ENCODE measurements at regions not wholly inside any gene's neighbourhood (a gene's known extent, or its start where the extent isn't known, plus 50 kb on each side); places are given as distances from the start of the nearest gene placed in this dataset.

DNA sequence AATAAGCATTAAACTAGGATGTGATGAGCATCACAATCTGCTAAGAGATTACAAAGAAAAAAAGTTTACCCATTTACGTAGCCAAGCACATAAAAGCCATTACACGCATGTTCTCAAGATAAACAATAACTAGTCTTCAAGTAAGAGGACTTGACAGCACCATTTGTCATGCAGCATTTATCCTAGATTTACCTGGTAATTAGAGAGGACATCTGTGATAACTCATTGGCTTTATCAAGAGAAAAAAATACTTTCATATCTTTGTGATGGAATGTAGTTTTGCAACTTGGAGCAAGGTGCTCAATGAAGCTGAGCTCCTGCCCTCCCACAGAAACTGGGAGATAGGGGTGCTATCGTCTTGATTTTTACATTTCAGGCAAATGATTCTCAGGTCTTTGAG lies 1023.7 kb downstream of the FSCB start (continued):
- TF ChIP-seq ZNF341 (tag by site-specific recombination; IDR thresholded peaks at IDR 0.05; ENCODE audit: low read depth) = no peak
- TF ChIP-seq ZNF585B (tag by site-specific recombination; IDR thresholded peaks at IDR 0.05) = no peak
- no peak for TF ChIP-seq ZBTB21 (tag by site-specific recombination; IDR thresholded peaks at IDR 0.05)

GRCh38 chr14:43481864-43482263 lies 1025.2 kb downstream of the FSCB start:
- POLR2A ChIA-PET = no interaction called here
- Histone ChIP-seq H3K36me3 (ENCODE audit: control insufficient read depth in 2 of 2, insufficient read depth in 1 of 2, low read length in 2 of 2) (no peaks in the 10 kb centered on the region), H3K9me3 (ENCODE audit: control insufficient read depth, insufficient read depth, low read depth, low read length) (no peaks in the 10 kb centered on the region), H3K27ac (ENCODE audit: extremely low read depth, low read depth, low read length) (no peak overlapping the region), H3K4me3 (ENCODE audit: low read depth, low read length) (no peak overlapping the region), H3K4me1 (ENCODE audit: control insufficient read depth, insufficient read depth, low read length) (no peaks in the 10 kb centered on the region)
- CTCF ChIA-PET = no interaction called here
- no peak for TF ChIP-seq ZNF324 (tag by site-specific recombination; IDR thresholded peaks at IDR 0.05)
- TF ChIP-seq ZXDB (tag by site-specific recombination; IDR thresholded peaks at IDR 0.05) = no peak
- TF ChIP-seq ZNF843 (tag by site-specific recombination; IDR thresholded peaks at IDR 0.05) = no peak
- no peak for TF ChIP-seq ZNF777 (tag by site-specific recombination; IDR thresholded peaks at IDR 0.05; ENCODE audit: borderline replicate concordance)
- no peak for TF ChIP-seq ZNF426 (tag by site-specific recombination; IDR thresholded peaks at IDR 0.05)
- no peak for TF ChIP-seq ZNF362 (tag by site-specific recombination; IDR thresholded peaks at IDR 0.05)

DNA sequence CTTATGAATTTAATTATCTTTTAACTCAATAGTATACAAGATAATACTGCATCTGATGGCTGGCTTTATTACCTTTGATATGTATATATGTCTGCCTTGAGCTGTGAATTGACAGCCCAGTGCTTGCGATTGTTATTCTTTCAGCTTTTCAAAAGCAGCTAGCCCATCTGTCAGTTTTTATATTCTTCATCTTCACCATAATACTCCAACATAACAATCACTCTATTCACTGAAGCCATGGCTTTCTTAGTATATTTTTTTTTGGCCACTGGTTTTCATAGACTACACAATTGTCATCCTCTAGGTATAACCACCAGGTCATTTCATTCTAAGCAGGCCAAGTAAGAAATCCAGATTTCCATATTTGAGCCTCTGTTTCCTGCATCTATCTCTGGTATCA lies 1026.1 kb downstream of the FSCB start:
- POLR2A ChIA-PET = no interaction called here
- no peak overlapping the region for H3K4me3 ChIP-seq (ENCODE audit: low read depth, low read length)
- no peak overlapping the region for H3K27ac ChIP-seq (ENCODE audit: extremely low read depth, low read depth, low read length)
- CTCF ChIA-PET = no interaction called here
- no peaks in the 10 kb centered on the region for H3K4me1 ChIP-seq (ENCODE audit: control insufficient read depth, insufficient read depth, low read length)
- no peaks in the 10 kb centered on the region for H3K9me3 ChIP-seq (ENCODE audit: control insufficient read depth, insufficient read depth, low read depth, low read length)
- TF ChIP-seq ZFP69B (tag by site-specific recombination; IDR thresholded peaks at IDR 0.05) (no peak), MEIS1 (CRISPR knock-in tag; IDR thresholded peaks at IDR 0.05; ENCODE audit: borderline replicate concordance) (no peak), ZNF558 (tag by site-specific recombination; IDR thresholded peaks at IDR 0.05) (no peak), ZNF837 (tag by site-specific recombination; IDR thresholded peaks at IDR 0.05) (no peak), ZSCAN16 (tag by site-specific recombination; IDR thresholded peaks at IDR 0.05) (no peak), ZNF10 (tag by site-specific recombination; IDR thresholded peaks at IDR 0.05) (no peak), ZNF37A (tag by site-specific recombination; IDR thresholded peaks at IDR 0.05) (no peak), ZNF768 (tag by site-specific recombination; IDR thresholded peaks at IDR 0.05) (no peak), KLF16 (tag by site-specific recombination; IDR thresholded peaks at IDR 0.05) (no peak), ZNF654 (tag by site-specific recombination; IDR thresholded peaks at IDR 0.05; ENCODE audit: low read depth) (no peak), ZNF112 (tag by site-specific recombination; IDR thresholded peaks at IDR 0.05) (no peak), ZSCAN5A (tag by site-specific recombination; IDR thresholded peaks at IDR 0.05) (no peak), ZNF776 (tag by site-specific recombination; IDR thresholded peaks at IDR 0.05; ENCODE audit: borderline replicate concordance) (no peak), ZNF140 (tag by site-specific recombination; IDR thresholded peaks at IDR 0.05) (no peak), SCRT1 (tag by site-specific recombination; IDR thresholded peaks at IDR 0.05; ENCODE audit: borderline replicate concordance) (no peak), ZNF658 (tag by site-specific recombination; IDR thresholded peaks at IDR 0.05) (no peak), ZSCAN18 (tag by site-specific recombination; IDR thresholded peaks at IDR 0.05) (no peak), ZNF785 (tag by site-specific recombination; IDR thresholded peaks at IDR 0.05) (no peak)
- TF ChIP-seq, protein P1, sequence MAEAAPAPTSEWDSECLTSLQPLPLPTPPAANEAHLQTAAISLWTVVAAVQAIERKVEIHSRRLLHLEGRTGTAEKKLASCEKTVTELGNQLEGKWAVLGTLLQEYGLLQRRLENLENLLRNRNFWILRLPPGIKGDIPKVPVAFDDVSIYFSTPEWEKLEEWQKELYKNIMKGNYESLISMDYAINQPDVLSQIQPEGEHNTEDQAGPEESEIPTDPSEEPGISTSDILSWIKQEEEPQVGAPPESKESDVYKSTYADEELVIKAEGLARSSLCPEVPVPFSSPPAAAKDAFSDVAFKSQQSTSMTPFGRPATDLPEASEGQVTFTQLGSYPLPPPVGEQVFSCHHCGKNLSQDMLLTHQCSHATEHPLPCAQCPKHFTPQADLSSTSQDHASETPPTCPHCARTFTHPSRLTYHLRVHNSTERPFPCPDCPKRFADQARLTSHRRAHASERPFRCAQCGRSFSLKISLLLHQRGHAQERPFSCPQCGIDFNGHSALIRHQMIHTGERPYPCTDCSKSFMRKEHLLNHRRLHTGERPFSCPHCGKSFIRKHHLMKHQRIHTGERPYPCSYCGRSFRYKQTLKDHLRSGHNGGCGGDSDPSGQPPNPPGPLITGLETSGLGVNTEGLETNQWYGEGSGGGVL (tag by site-specific recombination; IDR thresholded peaks at IDR 0.05) = no peak
- TF ChIP-seq, protein P2, sequence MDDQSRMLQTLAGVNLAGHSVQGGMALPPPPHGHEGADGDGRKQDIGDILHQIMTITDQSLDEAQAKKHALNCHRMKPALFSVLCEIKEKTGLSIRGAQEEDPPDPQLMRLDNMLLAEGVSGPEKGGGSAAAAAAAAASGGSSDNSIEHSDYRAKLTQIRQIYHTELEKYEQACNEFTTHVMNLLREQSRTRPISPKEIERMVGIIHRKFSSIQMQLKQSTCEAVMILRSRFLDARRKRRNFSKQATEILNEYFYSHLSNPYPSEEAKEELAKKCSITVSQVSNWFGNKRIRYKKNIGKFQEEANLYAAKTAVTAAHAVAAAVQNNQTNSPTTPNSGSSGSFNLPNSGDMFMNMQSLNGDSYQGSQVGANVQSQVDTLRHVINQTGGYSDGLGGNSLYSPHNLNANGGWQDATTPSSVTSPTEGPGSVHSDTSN (CRISPR knock-in tag; IDR thresholded peaks at IDR 0.05) = no peak
- no peaks in the 10 kb centered on the region for H3K36me3 ChIP-seq (ENCODE audit: control insufficient read depth in 2 of 2, insufficient read depth in 1 of 2, low read length in 2 of 2)

Data from HEK293 (cell line).